ENCODE measurements at regions not wholly inside any gene's neighbourhood (a gene's known extent, or its start where the extent isn't known, plus 50 kb on each side); places are given as distances from the start of the nearest gene placed in this dataset.

DNA sequence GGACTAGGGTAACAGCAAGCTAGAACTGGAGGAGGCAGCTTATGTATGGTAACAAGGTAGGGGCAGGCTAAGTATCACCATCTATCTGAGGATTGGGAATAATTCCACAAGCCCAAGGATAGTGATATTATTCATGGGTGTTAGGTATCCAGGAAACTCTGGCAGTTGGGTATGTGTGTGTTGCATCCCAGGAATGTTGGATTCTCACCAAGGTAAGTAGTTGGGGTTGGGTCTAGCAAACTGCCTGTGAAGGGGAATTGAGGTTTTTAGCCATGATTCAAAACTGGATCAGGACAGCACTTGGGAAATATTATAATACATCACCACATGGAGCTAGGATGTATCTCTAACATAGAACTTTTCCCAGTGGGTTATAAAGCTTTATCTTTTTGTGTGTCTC is 626.4 kb upstream of the GOLIM4 start:
- H3K27me3 ChIP-seq (ENCODE audit: low read length): no peaks in the 10 kb centered on the region
- H3K4me1 ChIP-seq (ENCODE audit: low read length): no peaks in the 10 kb centered on the region
- H3K79me2 ChIP-seq (ENCODE audit: low read length): no peaks in the 10 kb centered on the region
- no peaks in the 10 kb centered on the region for H3K9me3 ChIP-seq (ENCODE audit: low read length)
- H3K4me3 ChIP-seq (ENCODE audit: low read length): no peak overlapping the region
- H4K20me1 ChIP-seq (ENCODE audit: insufficient read depth, low read depth, low read length): no peaks in the 10 kb centered on the region
- H3K27ac ChIP-seq (ENCODE audit: low read length): no peak overlapping the region
- DNase-seq: no peak
- no peak overlapping the region for H3K4me2 ChIP-seq (ENCODE audit: low read depth, low read length, poor library complexity, severe bottlenecking)
- H3K36me3 ChIP-seq (ENCODE audit: insufficient read depth, low read length): no peaks in the 10 kb centered on the region
- H2AFZ ChIP-seq (ENCODE audit: low read length): no peak overlapping the region
- H3K9me2 ChIP-seq (replicated peaks; ENCODE audit: insufficient read depth, low read length): no peaks in the 10 kb centered on the region
- H3K9ac ChIP-seq (ENCODE audit: low read length): no peak overlapping the region

DNA sequence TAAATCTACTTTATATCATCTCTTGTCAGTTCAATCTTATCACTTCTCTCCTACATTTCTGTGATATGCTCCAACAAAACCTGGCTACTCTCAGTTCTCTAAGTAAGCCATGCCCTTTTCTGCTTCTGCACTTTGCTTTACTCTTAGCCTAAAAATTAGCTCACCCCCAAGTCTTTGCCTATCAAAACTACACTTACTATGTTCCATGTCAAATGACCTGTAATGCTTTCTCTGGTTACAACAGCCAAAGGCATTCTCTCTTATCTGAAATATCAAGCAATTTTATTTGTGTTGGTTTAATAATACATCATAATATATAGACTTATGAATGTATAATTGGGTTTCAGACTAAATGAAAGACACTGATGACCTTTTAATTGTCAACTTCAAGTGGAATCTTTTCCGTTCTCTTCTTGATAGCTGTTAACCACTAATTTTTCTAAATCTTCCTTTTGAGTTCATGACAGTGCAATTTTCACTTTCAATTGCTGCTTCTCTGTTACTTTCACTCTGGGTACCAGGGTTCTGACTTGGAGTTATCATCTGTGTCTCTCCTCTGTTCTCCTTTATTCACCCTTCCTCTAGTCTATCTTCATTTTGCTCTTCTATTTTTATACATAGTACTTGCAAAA is 619.0 kb upstream of the GOLIM4 start:
- Histone ChIP-seq H4K20me1 (ENCODE audit: insufficient read depth, low read depth, low read length) (no peaks in the 10 kb centered on the region), H3K79me2 (ENCODE audit: low read length) (no peaks in the 10 kb centered on the region), H3K4me2 (ENCODE audit: low read depth, low read length, poor library complexity, severe bottlenecking) (no peak overlapping the region), H3K4me1 (ENCODE audit: low read length) (no peaks in the 10 kb centered on the region), H3K27ac (ENCODE audit: low read length) (no peak overlapping the region), H3K36me3 (ENCODE audit: insufficient read depth, low read length) (no peaks in the 10 kb centered on the region), H3K27me3 (ENCODE audit: low read length) (no peaks in the 10 kb centered on the region), H3K4me3 (ENCODE audit: low read length) (no peak overlapping the region), H3K9ac (ENCODE audit: low read length) (no peak overlapping the region), H2AFZ (ENCODE audit: low read length) (no peak overlapping the region), H3K9me2 (replicated peaks; ENCODE audit: insufficient read depth, low read length) (no peaks in the 10 kb centered on the region), H3K9me3 (ENCODE audit: low read length) (no peaks in the 10 kb centered on the region)
- no peak for DNase-seq

DNA sequence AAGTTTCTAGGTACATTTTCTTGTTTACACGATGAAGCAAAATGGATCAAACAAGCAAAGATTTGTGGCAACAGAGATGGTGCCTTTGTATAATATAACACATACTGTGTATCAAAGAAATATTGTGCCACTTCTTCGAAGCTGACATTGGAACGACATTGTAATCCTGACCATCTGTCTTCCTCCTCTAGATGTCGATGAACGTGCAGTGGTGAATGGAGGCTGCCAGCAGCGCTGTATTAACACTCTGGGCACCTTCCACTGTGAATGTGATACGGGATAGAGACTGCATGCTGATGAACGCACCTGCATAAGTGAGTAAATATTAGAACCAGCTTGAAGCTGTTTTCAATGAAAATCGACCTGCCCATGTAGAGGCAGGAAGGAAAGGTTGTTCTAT is 613.3 kb upstream of the GOLIM4 start:
- H3K27ac ChIP-seq (ENCODE audit: low read length): no peak overlapping the region

DNA sequence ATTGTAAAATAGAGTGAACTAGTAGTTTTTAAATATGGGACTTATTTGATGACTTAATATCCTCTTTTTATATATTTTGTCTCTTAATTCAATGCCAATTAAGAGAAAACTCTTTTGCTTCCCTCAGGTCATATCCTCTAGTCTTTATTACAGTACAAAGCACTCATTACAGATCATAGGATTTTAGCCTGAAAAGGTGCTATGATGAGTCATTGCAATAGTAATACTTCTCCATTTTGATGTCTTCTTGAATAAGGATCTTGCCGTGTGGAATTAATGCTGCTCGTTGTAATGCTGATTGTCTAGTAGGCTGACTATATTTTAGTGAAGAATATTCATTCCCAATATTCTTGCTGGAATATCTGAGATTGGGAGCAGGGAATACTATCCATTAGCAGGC is 612.2 kb upstream of the GOLIM4 start:
- H4K20me1 ChIP-seq (ENCODE audit: insufficient read depth, low read depth, low read length): no peaks in the 10 kb centered on the region
- no peaks in the 10 kb centered on the region for H3K36me3 ChIP-seq (ENCODE audit: insufficient read depth, low read length)
- no peaks in the 10 kb centered on the region for H3K27me3 ChIP-seq (ENCODE audit: low read length)
- H3K4me1 ChIP-seq (ENCODE audit: low read length): no peaks in the 10 kb centered on the region
- H3K9me3 ChIP-seq (ENCODE audit: low read length): no peaks in the 10 kb centered on the region
- H3K9me2 ChIP-seq (replicated peaks; ENCODE audit: insufficient read depth, low read length): no peaks in the 10 kb centered on the region
- DNase-seq: no peak
- no peak overlapping the region for H3K9ac ChIP-seq (ENCODE audit: low read length)
- H3K27ac ChIP-seq (ENCODE audit: low read length): no peak overlapping the region
- H3K4me3 ChIP-seq (ENCODE audit: low read length): no peak overlapping the region
- no peak overlapping the region for H3K4me2 ChIP-seq (ENCODE audit: low read depth, low read length, poor library complexity, severe bottlenecking)
- no peaks in the 10 kb centered on the region for H3K79me2 ChIP-seq (ENCODE audit: low read length)
- H2AFZ ChIP-seq (ENCODE audit: low read length): no peak overlapping the region

More for the DNA sequence above, 613.3 kb upstream of the GOLIM4 start:
- Histone ChIP-seq H3K4me2 (ENCODE audit: low read depth, low read length, poor library complexity, severe bottlenecking) (no peak overlapping the region), H3K4me3 (ENCODE audit: low read length) (no peak overlapping the region), H3K27me3 (ENCODE audit: low read length) (no peaks in the 10 kb centered on the region), H2AFZ (ENCODE audit: low read length) (no peak overlapping the region), H4K20me1 (ENCODE audit: insufficient read depth, low read depth, low read length) (no peaks in the 10 kb centered on the region), H3K4me1 (ENCODE audit: low read length) (no peaks in the 10 kb centered on the region), H3K9me2 (replicated peaks; ENCODE audit: insufficient read depth, low read length) (no peaks in the 10 kb centered on the region), H3K9ac (ENCODE audit: low read length) (no peak overlapping the region), H3K9me3 (ENCODE audit: low read length) (no peaks in the 10 kb centered on the region), H3K79me2 (ENCODE audit: low read length) (no peaks in the 10 kb centered on the region), H3K36me3 (ENCODE audit: insufficient read depth, low read length) (no peaks in the 10 kb centered on the region)
- DNase-seq: no peak

DNA sequence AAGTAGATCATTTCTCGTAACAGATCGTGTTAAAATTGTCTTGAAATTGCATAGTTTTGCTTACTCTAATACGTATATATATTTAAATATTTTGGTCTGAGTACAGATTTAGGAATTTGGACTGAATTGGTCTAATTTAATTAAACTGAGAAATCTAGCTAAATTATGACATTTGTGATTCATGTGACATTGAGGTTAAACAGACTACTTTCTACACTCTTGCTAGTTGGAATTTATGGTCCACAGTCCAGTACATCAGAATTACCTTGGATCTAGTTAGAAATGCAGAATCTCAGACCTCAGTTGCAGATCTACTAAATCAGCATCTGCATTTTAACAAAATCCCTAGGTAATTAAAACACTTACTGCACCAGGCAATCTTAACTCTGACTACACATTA is 609.7 kb upstream of the GOLIM4 start:
- no peak overlapping the region for H3K9ac ChIP-seq (ENCODE audit: low read length)
- no peaks in the 10 kb centered on the region for H3K36me3 ChIP-seq (ENCODE audit: insufficient read depth, low read length)
- no peaks in the 10 kb centered on the region for H3K9me2 ChIP-seq (replicated peaks; ENCODE audit: insufficient read depth, low read length)
- no peaks in the 10 kb centered on the region for H3K9me3 ChIP-seq (ENCODE audit: low read length)
- H3K4me3 ChIP-seq (ENCODE audit: low read length): no peak overlapping the region
- H3K4me2 ChIP-seq (ENCODE audit: low read depth, low read length, poor library complexity, severe bottlenecking): no peak overlapping the region
- no peak overlapping the region for H3K27ac ChIP-seq (ENCODE audit: low read length)
- no peak for DNase-seq
- no peak overlapping the region for H2AFZ ChIP-seq (ENCODE audit: low read length)
- no peaks in the 10 kb centered on the region for H3K79me2 ChIP-seq (ENCODE audit: low read length)
- no peaks in the 10 kb centered on the region for H4K20me1 ChIP-seq (ENCODE audit: insufficient read depth, low read depth, low read length)
- no peaks in the 10 kb centered on the region for H3K4me1 ChIP-seq (ENCODE audit: low read length)
- H3K27me3 ChIP-seq (ENCODE audit: low read length): no peaks in the 10 kb centered on the region

DNA sequence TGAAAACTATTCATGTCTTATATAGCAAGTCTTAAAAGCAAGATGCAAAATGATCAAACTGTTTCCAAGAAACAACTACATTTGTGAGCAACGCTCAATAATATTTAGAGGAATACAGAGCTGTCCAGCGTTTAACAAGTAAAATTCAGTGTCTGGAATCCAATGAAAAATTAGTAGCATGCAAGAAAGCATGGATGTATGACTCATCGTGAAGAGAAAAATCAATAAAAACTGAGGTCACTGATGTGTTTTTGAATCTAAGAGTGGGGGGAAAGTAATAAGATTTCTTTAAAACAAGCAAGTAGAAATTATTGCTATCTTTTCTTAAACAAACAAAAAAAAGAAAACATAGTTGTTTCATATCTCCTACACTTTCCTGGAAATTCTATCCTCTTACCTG is 600.3 kb upstream of the GOLIM4 start:
- Histone ChIP-seq H3K79me2 (ENCODE audit: low read length) (no peaks in the 10 kb centered on the region), H4K20me1 (ENCODE audit: insufficient read depth, low read depth, low read length) (no peaks in the 10 kb centered on the region), H3K4me2 (ENCODE audit: low read depth, low read length, poor library complexity, severe bottlenecking) (no peak overlapping the region), H3K4me3 (ENCODE audit: low read length) (no peak overlapping the region), H3K9ac (ENCODE audit: low read length) (no peak overlapping the region), H2AFZ (ENCODE audit: low read length) (no peak overlapping the region), H3K36me3 (ENCODE audit: insufficient read depth, low read length) (no peaks in the 10 kb centered on the region), H3K9me2 (replicated peaks; ENCODE audit: insufficient read depth, low read length) (no peaks in the 10 kb centered on the region), H3K9me3 (ENCODE audit: low read length) (no peaks in the 10 kb centered on the region), H3K27me3 (ENCODE audit: low read length) (no peaks in the 10 kb centered on the region), H3K27ac (ENCODE audit: low read length) (no peak overlapping the region), H3K4me1 (ENCODE audit: low read length) (no peaks in the 10 kb centered on the region)
- no peak for DNase-seq

DNA sequence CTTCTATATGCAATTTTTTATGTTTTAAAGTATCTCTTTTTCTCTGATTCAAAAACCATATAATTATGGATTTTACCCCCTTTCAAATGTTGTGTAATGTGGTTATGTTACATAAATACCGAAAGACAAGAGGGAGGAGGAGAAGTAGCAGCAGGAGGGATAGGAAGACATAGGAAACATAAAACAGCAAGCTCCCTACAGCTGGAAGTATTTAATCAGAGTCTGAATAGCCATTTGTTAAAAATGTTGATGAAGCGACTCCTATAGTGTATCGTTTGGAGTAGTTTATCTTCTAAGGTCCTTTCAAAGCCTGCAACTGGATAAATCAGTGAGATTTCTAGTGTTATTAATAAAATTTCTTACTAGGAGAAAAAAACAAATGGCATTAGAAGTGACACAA is 598.1 kb upstream of the GOLIM4 start:
- Histone ChIP-seq H3K4me2 (ENCODE audit: low read depth, low read length, poor library complexity, severe bottlenecking) (no peak overlapping the region), H3K9me2 (replicated peaks; ENCODE audit: insufficient read depth, low read length) (no peaks in the 10 kb centered on the region), H3K79me2 (ENCODE audit: low read length) (no peaks in the 10 kb centered on the region), H4K20me1 (ENCODE audit: insufficient read depth, low read depth, low read length) (no peaks in the 10 kb centered on the region), H3K36me3 (ENCODE audit: insufficient read depth, low read length) (no peaks in the 10 kb centered on the region), H3K4me1 (ENCODE audit: low read length) (no peaks in the 10 kb centered on the region), H3K4me3 (ENCODE audit: low read length) (no peak overlapping the region), H3K9ac (ENCODE audit: low read length) (no peak overlapping the region), H2AFZ (ENCODE audit: low read length) (no peak overlapping the region), H3K9me3 (ENCODE audit: low read length) (no peaks in the 10 kb centered on the region), H3K27ac (ENCODE audit: low read length) (no peak overlapping the region), H3K27me3 (ENCODE audit: low read length) (no peaks in the 10 kb centered on the region)
- no peak for DNase-seq

DNA sequence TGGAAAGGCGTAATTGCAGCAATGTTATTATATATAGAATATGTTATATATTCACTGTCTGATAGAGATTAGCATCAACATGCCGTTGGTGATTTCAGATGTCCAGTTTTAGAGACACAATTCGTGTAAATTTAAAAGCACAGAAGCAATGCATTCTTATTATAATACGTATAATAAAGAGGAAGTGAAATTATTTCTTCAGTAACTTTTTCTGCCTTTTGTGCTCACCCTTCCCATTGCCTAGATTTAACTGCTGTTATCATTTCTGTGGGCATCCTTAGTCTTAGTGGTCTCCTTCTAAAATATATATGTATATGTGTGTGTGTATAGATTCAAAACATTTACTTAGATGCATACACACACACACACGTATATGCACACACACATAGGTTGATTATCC is 592.5 kb upstream of the GOLIM4 start:
- Histone ChIP-seq H4K20me1 (ENCODE audit: insufficient read depth, low read depth, low read length) (no peaks in the 10 kb centered on the region), H3K4me3 (ENCODE audit: low read length) (no peak overlapping the region), H3K9me3 (ENCODE audit: low read length) (no peaks in the 10 kb centered on the region), H3K4me2 (ENCODE audit: low read depth, low read length, poor library complexity, severe bottlenecking) (no peak overlapping the region), H2AFZ (ENCODE audit: low read length) (no peak overlapping the region), H3K27ac (ENCODE audit: low read length) (no peak overlapping the region), H3K9ac (ENCODE audit: low read length) (no peak overlapping the region), H3K79me2 (ENCODE audit: low read length) (no peaks in the 10 kb centered on the region), H3K4me1 (ENCODE audit: low read length) (no peaks in the 10 kb centered on the region), H3K9me2 (replicated peaks; ENCODE audit: insufficient read depth, low read length) (no peaks in the 10 kb centered on the region), H3K36me3 (ENCODE audit: insufficient read depth, low read length) (no peaks in the 10 kb centered on the region), H3K27me3 (ENCODE audit: low read length) (no peaks in the 10 kb centered on the region)
- DNase-seq: peak; percentile 43

DNA sequence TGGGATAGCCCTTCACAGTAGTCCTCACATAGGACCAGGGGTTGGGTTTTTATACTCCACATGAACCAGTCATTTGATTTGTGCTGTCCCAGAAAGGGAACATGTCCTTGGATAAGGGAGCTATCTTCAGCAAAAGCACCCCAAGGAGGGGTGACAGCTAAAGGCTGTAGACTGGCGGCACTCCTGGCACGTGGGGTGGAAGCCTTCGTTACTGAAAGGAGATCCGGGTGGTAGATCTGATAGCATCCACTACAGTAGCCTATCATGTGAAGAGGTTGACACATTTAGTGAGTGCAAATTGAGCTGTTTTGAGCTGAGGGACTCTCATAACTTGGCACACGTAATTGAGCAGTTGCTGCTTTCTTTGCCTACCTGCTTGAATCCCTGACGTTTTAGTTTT is 588.8 kb upstream of the GOLIM4 start:
- Histone ChIP-seq H3K4me2 (ENCODE audit: low read depth, low read length, poor library complexity, severe bottlenecking) (no peak overlapping the region), H3K4me3 (ENCODE audit: low read length) (no peak overlapping the region), H4K20me1 (ENCODE audit: insufficient read depth, low read depth, low read length) (no peaks in the 10 kb centered on the region), H3K9ac (ENCODE audit: low read length) (no peak overlapping the region), H3K9me3 (ENCODE audit: low read length) (no peaks in the 10 kb centered on the region), H3K4me1 (ENCODE audit: low read length) (no peaks in the 10 kb centered on the region), H3K36me3 (ENCODE audit: insufficient read depth, low read length) (no peaks in the 10 kb centered on the region), H3K27ac (ENCODE audit: low read length) (no peak overlapping the region), H3K27me3 (ENCODE audit: low read length) (no peaks in the 10 kb centered on the region), H2AFZ (ENCODE audit: low read length) (no peak overlapping the region), H3K79me2 (ENCODE audit: low read length) (no peaks in the 10 kb centered on the region), H3K9me2 (replicated peaks; ENCODE audit: insufficient read depth, low read length) (no peaks in the 10 kb centered on the region)
- no peak for DNase-seq
